Hematopoietic multipotent progenitor cell treated with erythropoietin and hydrocortisone succinate and interleukin-3 and kit ligand, for 17 days (in vitro differentiated cells): ENCODE measurements at regions not wholly inside any gene's neighbourhood (a gene's known extent, or its start where the extent isn't known, plus 50 kb on each side); places are given as distances from the start of the nearest gene placed in this dataset.
"Not testable (repeated sequence)": the region's sequence is repeated elsewhere in the genome, so short reads cannot be mapped to it uniquely, and the experiment has no call there.

ENCODE experiments used
- DNase-seq: peaks from one replicate; pipeline ENCODE4 v3.0.0-alpha.2; 2015; ENCODE audit warnings: low spot score

- no peak for DNase-seq
Observed at GRCh38 chr16:87132361-87133014, 184.7 kb downstream of the C16orf95 start.

- no peak for DNase-seq
Observed at GRCh38 chr16:87133112-87133850, 183.9 kb downstream of the C16orf95 start.

- no peak for DNase-seq
Observed at GRCh38 chr16:87133966-87134627, 183.1 kb downstream of the C16orf95 start.

GRCh38 chr16:87134628-87134995 is 182.6 kb downstream of the C16orf95 start:
- no peak for DNase-seq

GRCh38 chr16:87135246-87136030 is 181.8 kb downstream of the C16orf95 start:
- no peak for DNase-seq

- DNase-seq: no peak
Observed at GRCh38 chr16:87138316-87138715, 178.9 kb downstream of the C16orf95 start.

DNA sequence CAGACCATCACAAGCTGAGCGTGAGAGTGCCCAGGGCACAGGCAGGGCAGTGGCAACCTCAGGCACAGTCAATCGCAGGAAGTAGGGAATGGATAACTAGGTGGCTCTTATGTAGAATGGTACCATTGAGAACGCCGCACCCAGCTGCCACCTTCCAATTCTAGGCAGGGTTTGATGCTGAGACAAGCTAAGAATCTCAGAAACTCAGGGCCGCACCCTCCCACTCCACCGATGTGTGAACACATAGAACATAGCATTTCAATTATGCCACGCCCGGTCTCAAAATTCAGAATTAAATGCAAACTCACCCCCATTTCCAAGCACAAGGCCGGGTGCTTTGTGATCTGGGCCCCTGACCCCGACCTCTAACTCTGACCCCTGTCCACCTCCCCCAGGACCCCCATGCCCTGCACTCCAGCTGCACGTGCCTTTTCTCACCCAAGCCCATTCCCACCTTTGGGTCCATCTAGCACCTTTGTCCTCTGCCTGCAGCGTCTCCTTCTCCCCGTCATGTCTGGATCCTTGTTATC is 178.4 kb downstream of the C16orf95 start:
- no peak for DNase-seq

GRCh38 chr16:87140211-87141200 is 176.7 kb downstream of the C16orf95 start:
- no peak for DNase-seq

- no peak for DNase-seq
Observed at GRCh38 chr16:87141402-87141801, 175.8 kb downstream of the C16orf95 start.

DNA sequence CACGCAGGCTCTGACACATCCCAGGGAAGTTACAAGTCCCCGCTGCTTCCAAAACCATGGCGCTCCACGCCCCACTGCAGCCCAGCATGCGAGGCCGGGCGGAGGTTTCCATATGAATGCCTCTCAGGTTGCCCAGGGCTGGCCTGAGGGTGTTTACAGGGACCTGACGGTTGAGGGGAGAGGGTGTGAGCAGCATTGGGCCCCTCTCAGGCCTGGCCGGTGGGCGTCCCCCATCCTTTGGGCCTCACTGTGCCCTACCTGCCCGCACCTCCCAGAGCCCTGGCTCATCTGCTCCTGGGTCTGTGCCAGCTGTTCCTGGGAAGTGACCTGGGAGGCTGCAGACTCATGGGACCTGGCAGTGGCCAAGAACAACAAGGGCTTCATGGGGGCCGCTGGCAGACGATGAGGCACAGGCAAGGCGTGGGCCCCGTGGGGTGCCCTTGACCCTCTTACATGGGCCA is 173.5 kb downstream of the C16orf95 start:
- no peak for DNase-seq

- DNase-seq: no peak
Observed at GRCh38 chr16:87144232-87144631, 173.0 kb downstream of the C16orf95 start.

GRCh38 chr16:87145181-87146176 is 171.7 kb downstream of the C16orf95 start:
- DNase-seq: no peak

GRCh38 chr16:87146676-87147075 is 170.5 kb downstream of the C16orf95 start:
- no peak for DNase-seq

DNA sequence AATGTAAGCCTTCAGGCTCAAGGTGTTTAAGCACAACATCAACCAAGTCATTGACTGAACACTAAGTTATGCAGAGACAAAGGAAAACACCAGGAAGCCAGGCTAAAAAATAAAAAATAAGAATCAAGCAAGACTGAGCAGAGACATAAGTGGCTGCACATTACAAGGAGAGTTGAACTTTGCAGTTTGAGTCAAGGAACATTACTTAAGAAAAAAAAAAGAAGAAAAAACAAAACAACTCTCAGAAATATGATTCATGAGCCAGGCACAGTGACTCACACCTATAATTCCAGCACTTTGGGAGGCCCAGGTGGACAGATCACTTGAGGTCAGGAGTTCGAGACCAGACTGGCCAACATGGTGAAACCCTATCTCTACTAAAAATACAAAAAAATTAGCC is 168.1 kb downstream of the C16orf95 start:
- no peak for DNase-seq

DNA sequence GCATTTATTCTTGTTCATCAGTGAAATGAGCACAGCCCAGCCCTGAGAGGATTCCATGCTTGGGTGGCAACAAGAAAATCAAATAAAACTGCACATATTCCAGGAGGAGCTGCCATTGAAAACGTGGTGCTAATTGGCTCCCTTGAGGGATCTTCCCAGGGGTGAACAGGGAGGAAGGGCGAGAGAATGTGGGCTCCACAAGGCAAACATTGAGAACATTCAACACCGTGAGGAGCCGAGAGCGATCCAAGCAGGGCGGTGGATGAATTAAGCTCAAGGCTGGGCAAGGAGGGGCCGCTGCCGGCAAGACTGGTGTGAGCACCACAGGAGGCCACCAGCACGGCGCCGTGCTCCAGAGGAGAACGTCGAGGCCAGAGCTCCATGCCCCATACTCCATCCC is 166.9 kb downstream of the C16orf95 start:
- no peak for DNase-seq

- no peak for DNase-seq
Observed at GRCh38 chr16:87150681-87151280, 166.4 kb downstream of the C16orf95 start.

DNA sequence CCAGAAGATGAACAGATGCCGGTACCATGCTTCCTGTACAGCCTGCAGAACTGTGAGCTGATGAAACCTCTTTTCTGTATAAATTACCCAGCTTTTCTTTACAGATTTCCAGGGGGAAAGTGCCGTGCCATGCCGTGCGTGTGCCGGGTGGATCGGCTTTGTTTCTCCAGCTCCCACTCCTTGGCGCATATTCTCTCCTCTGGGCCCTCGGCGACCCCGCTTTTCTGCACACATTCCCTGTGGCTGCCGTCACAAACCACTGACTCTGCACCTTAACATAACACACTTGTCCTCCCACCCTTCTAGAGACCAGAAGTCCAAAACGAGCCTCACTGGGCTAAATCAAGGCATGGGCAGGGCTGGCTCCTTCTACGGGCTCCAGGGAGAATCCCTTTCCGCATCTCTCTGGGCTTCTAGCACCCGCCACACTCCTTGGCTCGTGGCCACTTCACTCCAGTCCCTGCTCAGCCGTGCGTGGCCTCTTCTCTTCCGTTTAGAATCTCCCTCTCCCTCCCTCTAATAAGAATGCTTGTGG is 164.9 kb downstream of the C16orf95 start:
- no peak for DNase-seq

GRCh38 chr16:87153326-87153725 is 163.9 kb downstream of the C16orf95 start:
- no peak for DNase-seq

GRCh38 chr16:87155315-87155714 is 161.9 kb downstream of the C16orf95 start:
- not testable (repeated sequence) for DNase-seq
